ENCODE measurements at regions not wholly inside any gene's neighbourhood (a gene's known extent, or its start where the extent isn't known, plus 50 kb on each side); places are given as distances from the start of the nearest gene placed in this dataset.

DNA sequence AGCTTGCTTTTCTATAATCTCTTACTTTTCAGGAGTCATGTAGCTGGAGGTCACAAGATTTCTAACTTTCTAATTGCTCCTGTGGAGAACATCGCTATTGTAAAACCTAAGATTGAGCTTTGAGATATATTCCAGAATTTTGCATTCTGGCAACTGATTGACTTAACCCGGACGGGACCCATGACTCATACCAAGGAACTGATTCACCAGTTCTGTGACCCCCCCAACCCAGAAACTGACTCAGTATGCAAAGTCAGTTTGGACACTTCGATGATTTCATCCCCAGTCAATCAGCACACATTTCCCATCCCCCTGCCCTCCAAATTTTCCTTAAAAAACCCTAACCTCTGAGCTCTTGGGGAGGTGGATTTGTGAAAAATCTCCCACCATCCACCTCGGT is 396.5 kb upstream of the GBE1 start:
- no peak for TF ChIP-seq POLR2AphosphoS5 (IDR thresholded peaks at IDR 0.05; ENCODE audit: borderline replicate concordance, low read depth, low read length)
- no peak for TF ChIP-seq FOXP2 (optimal IDR thresholded peaks at IDR 0.05; ENCODE audit: control extremely low read depth, extremely low read length, insufficient read depth)

Data from SK-N-MC (cell line).